ENCODE measurements at regions not wholly inside any gene's neighbourhood (a gene's known extent, or its start where the extent isn't known, plus 50 kb on each side); places are given as distances from the start of the nearest gene placed in this dataset.

DNA sequence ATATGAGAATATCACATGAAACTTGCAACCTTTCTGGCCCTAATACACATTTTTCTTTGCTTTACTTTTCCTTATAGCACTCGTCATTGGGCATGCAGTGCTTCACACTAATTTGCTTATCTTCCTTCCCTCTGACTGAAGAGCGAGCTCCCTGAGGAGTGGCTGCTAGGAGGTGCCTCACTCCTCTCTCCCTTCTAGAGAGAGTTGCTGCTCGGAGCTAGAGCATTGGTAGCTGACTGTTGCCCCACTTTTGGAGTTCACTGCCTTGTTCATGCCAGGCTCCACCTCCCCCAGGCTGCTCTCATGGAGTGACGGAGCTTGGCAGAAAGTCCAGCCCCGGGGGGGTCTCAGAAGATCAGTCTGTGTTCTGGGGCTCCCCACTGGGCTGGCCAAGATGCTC, 413.2 kb downstream of the MED10 start:
- H3K23ac ChIP-seq (ENCODE audit: insufficient read length): no peak overlapping the region
- no peaks in the 10 kb centered on the region for H3K23me2 ChIP-seq (ENCODE audit: low read depth, low read length)
- no peak overlapping the region for H3K4me2 ChIP-seq (ENCODE audit: insufficient read depth in 1 of 2, low read depth in 2 of 2, low read length in 2 of 2)
- FAIRE-seq (no peak), DNase-seq (ENCODE audit: low read depth in 1 of 2, low spot score in 2 of 2) (no peak)
- H3K79me2 ChIP-seq (ENCODE audit: control insufficient read depth in 1 of 2, insufficient read depth in 2 of 2, low read length in 2 of 2): no peaks in the 10 kb centered on the region
- H3K27me3 ChIP-seq (replicated peaks in 1 of 4; ENCODE audit: control insufficient read depth in 3 of 4, extremely low read depth in 1 of 4, insufficient read depth in 3 of 4, low read length in 3 of 4): no peaks in the 10 kb centered on the region
- H4K91ac ChIP-seq (replicated peaks; ENCODE audit: insufficient read length, low read length): no peak overlapping the region
- no peak overlapping the region for H3K14ac ChIP-seq (ENCODE audit: insufficient read length)
- no peak overlapping the region for H3K18ac ChIP-seq (ENCODE audit: extremely low read depth, low read length)
- H2BK12ac ChIP-seq (ENCODE audit: low read depth, low read length): no peak overlapping the region
- H4K8ac ChIP-seq (ENCODE audit: extremely low read depth, insufficient read depth, low read length): no peak overlapping the region
- 84% methylated on average over 4 of the region's 5 CpGs; no CpG with 5 or more reads in 1 of the 2 experiments for WGBS, 2 experiments (ENCODE audit: extremely low coverage in 1 of 2, insufficient coverage in 1 of 2, insufficient read length in 1 of 2, insufficient replicate concordance in 2 of 2, low coverage in 1 of 2, low lambda C conversion rate in 2 of 2, missing lambda C conversion rate in 1 of 2)
- H3K4me3 ChIP-seq (ENCODE audit: extremely low read depth in 1 of 4, insufficient read depth in 2 of 4, low read depth in 3 of 4, low read length in 4 of 4): no peak overlapping the region
- H2BK20ac ChIP-seq (ENCODE audit: low read length): no peak overlapping the region
- no peak overlapping the region for H2BK15ac ChIP-seq (ENCODE audit: low read length)
- H4K20me1 ChIP-seq (replicated peaks in 1 of 2; ENCODE audit: control insufficient read depth in 1 of 2, insufficient read depth in 2 of 2, low read length in 2 of 2): no peaks in the 10 kb centered on the region
- no peak overlapping the region for H3K27ac ChIP-seq (ENCODE audit: low read depth, low read length)
- H4K5ac ChIP-seq (ENCODE audit: insufficient read length, low read depth, low read length): no peak overlapping the region
- POLR2A ChIA-PET (ENCODE audit: partially characterized antibody): no interaction called here
- H2BK120ac ChIP-seq (replicated peaks; ENCODE audit: low read depth, low read length): no peak overlapping the region
- no peaks in the 10 kb centered on the region for H3K79me1 ChIP-seq (ENCODE audit: low read depth, low read length)
- CTCF ChIA-PET (ENCODE audit: partially characterized antibody): interaction anchor here (1.0 kb wide), 1 partner anchor 105 kb away, joined by 3 read pairs; no protein-coding TSS in a partner anchor
- no peak overlapping the region for H2AFZ ChIP-seq (ENCODE audit: low read length)
- TF ChIP-seq FOSL1 (IDR thresholded peaks at IDR 0.05; ENCODE audit: insufficient read depth, low read depth, low read length) (no peak), JUN (IDR thresholded peaks at IDR 0.05; ENCODE audit: low read depth, low read length) (no peak), POU5F1 (IDR thresholded peaks at IDR 0.05; ENCODE audit: low read depth, low read length) (no peak), HDAC6 (IDR thresholded peaks at IDR 0.05; ENCODE audit: low read depth, low read length) (no peak), CHD2 (IDR thresholded peaks at IDR 0.05; ENCODE audit: low read length) (no peak), SUZ12 (IDR thresholded peaks at IDR 0.05; ENCODE audit: low read length) (no peak), SIRT6 (IDR thresholded peaks at IDR 0.05; ENCODE audit: low read length) (no peak), TEAD4 (IDR thresholded peaks at IDR 0.05; ENCODE audit: low read depth, low read length) (no peak), GTF2F1 (IDR thresholded peaks at IDR 0.05; ENCODE audit: borderline replicate concordance, low read depth, low read length) (no peak)
- TF ChIP-seq, protein P1, sequence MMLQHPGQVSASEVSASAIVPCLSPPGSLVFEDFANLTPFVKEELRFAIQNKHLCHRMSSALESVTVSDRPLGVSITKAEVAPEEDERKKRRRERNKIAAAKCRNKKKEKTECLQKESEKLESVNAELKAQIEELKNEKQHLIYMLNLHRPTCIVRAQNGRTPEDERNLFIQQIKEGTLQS (IDR thresholded peaks at IDR 0.05; ENCODE audit: insufficient read depth, low read depth, low read length): no peak
- TF ChIP-seq, protein P2, sequence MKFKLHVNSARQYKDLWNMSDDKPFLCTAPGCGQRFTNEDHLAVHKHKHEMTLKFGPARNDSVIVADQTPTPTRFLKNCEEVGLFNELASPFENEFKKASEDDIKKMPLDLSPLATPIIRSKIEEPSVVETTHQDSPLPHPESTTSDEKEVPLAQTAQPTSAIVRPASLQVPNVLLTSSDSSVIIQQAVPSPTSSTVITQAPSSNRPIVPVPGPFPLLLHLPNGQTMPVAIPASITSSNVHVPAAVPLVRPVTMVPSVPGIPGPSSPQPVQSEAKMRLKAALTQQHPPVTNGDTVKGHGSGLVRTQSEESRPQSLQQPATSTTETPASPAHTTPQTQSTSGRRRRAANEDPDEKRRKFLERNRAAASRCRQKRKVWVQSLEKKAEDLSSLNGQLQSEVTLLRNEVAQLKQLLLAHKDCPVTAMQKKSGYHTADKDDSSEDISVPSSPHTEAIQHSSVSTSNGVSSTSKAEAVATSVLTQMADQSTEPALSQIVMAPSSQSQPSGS (IDR thresholded peaks at IDR 0.05; ENCODE audit: low read length): no peak
- TF ChIP-seq, protein P3, sequence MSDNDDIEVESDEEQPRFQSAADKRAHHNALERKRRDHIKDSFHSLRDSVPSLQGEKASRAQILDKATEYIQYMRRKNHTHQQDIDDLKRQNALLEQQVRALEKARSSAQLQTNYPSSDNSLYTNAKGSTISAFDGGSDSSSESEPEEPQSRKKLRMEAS (IDR thresholded peaks at IDR 0.05): no peak
- no peaks in the 10 kb centered on the region for H3K36me3 ChIP-seq (ENCODE audit: control insufficient read depth in 2 of 4, insufficient read depth in 4 of 4, low read length in 3 of 4)
- no peak overlapping the region for H3K9ac ChIP-seq (replicated peaks in 1 of 4; ENCODE audit: extremely low read depth in 1 of 4, low read depth in 3 of 4, low read length in 3 of 4)
- H2AK5ac ChIP-seq (ENCODE audit: low read depth, low read length): no peak overlapping the region
- H3K4me1 ChIP-seq (replicated peaks in 1 of 4; ENCODE audit: control insufficient read depth in 3 of 4, insufficient read depth in 4 of 4, low read length in 3 of 4): no peaks in the 10 kb centered on the region
- H3K9me3 ChIP-seq (ENCODE audit: insufficient read depth in 2 of 2, low read depth in 1 of 2, low read length in 1 of 2): peaks cover 16 to 17% of the 10 kb centered on the region in 2 experiments
- no peak overlapping the region for H3K4ac ChIP-seq (replicated peaks; ENCODE audit: insufficient read length, low read depth, low read length)
- no peak overlapping the region for H3K56ac ChIP-seq (replicated peaks; ENCODE audit: insufficient read length, low read depth, low read length)
- no peak overlapping the region for H2BK5ac ChIP-seq (ENCODE audit: low read depth, low read length)

Measured in H1 (cell line).